ENCODE measurements at regions not wholly inside any gene's neighbourhood (a gene's known extent, or its start where the extent isn't known, plus 50 kb on each side); places are given as distances from the start of the nearest gene placed in this dataset.
"Not testable (repeated sequence)": the region's sequence is repeated elsewhere in the genome, so short reads cannot be mapped to it uniquely, and the experiment has no call there.

DNA sequence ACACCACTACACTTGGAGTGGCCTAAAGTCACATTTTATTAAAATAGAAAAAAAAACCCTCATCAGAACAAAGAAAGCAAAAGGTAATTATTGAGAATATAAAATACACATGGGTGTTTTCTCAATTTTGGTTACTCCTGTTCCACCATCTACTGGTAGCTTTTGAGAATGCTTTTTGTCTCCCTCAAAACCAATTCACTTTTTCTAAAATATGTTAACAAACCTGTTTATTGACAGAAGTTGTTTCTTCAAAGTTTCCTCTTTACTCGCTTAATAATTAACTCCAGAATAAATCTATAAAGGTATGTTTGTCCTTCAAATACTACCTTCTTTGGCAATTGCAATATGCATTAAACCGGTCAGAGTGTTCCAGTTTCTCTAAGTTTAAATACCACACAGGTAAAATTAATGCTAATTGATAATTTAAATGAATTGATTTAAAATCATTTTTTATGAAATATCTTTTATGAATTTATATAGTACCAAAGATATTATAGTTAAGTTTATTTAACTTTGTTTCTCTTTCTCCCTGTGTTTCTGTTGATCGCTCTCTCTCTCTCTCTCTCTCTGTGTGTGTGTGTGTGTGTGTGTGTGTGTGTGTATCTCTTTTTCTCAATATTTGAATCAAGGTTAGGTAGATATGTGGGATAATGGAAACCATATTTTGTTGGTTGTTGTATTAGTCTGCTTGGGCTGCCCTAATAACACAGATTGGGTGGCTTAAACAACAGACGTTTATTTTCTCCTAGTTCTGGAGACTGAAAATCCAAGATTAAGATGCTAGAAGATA, 487.4 kb downstream of the PRDM9 start:
- DNase-seq (ENCODE audit: low spot score in 2 of 2), result no peak
- H3K4me3 Mint-ChIP-seq, result no peak overlapping the region
- H3K36me3 Mint-ChIP-seq, result no peaks in the 10 kb centered on the region
- ATAC-seq, result no peak
- no peaks in the 10 kb centered on the region for H3K4me1 Mint-ChIP-seq
- no peak overlapping the region for H3K27ac Mint-ChIP-seq
- peaks cover 8% of the 10 kb centered on the region for H3K9me3 Mint-ChIP-seq

DNA sequence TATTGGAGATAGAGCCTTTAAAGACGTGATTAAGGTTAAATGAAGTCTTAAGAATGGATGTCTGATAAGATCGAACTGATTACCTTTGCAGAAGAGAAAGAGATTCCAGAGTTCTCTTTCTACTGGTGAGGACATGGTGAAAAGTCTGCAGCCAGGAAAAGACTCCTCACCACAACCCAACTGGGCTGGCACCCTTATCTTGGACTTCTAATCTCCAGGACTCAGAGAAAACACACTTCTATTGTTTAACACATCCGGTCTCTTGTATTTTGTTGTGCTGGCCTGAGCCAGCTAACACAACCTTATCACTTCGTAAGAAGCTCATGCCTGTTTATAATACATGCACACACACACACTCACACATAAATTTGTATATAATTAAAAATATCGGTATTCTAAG, 489.1 kb downstream of the PRDM9 start:
- Mint-ChIP-seq H3K36me3 (no peaks in the 10 kb centered on the region), H3K4me3 (no peak overlapping the region), H3K9me3 (peaks cover 11% of the 10 kb centered on the region), H3K4me1 (no peaks in the 10 kb centered on the region), H3K27ac (no peak overlapping the region)
- DNase-seq (ENCODE audit: low spot score in 2 of 2) (no peak), ATAC-seq (no peak)

DNA sequence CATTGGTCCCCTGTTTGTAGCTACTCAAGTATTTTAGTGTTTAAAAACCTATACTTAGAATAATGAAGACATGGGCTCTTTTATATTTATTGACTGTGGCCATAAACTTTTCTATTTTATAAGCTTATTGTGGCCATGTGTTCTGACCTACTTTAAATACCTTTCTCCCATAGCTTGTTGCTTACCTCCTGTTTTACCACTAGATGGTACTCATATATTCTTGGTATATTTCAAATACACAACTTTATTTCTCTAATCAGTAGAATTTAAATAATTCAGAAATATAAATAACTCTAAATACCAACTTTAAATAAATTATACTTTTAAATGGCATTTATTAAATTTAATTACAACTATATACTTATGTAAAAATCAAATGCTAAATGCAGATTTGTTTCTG, 498.0 kb downstream of the PRDM9 start:
- DNase-seq (ENCODE audit: low spot score in 2 of 2), result no peak
- Mint-ChIP-seq H3K9me3 (peaks cover 17% of the 10 kb centered on the region), H3K4me3 (no peak overlapping the region), H3K27ac (no peak overlapping the region), H3K36me3 (no peaks in the 10 kb centered on the region), H3K4me1 (no peaks in the 10 kb centered on the region)
- ATAC-seq, result no peak

DNA sequence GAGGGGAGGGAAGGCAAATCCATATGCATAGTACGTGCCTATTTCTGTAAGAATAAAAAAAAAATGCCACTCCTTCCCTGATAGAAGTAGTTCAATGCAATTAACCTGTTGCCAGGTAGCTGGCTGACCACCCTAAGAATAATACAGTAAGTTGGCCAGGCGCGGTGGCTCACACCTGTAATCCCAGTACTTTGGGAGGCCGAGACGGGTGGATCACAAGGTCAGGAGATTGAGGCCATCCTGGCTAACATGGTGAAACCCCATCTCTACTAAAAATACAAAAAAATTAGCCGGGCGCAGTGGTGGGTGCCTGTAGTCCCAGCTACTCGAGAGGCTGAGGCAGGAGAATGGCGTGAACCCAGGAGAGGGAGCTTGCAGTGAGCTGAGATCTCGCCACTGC, 510.3 kb downstream of the PRDM9 start:
- H3K27ac Mint-ChIP-seq; H3K36me3 Mint-ChIP-seq; H3K9me3 Mint-ChIP-seq; H3K4me3 Mint-ChIP-seq; ATAC-seq; DNase-seq (ENCODE audit: low spot score in 2 of 2); H3K4me1 Mint-ChIP-seq: not testable (repeated sequence)

DNA sequence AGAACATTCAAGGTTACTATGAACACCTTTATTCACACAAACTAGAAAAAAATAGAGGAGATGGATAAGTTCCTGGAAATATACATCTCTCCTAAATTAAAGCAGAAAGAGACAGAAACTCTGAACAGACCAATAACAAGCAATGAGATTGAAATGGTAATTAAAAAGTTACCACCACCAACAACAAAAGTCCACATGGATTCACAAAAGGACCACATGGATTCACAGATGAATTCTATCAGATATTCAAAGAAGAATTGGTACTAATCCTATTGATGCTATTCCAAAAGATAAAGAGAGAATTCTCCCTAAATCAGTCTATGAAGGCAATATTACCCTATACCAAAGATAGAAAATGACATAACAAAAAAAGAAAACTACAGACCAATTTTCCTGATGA, 518.9 kb downstream of the PRDM9 start:
- Mint-ChIP-seq H3K4me3 (no peak overlapping the region), H3K27ac (no peak overlapping the region), H3K36me3 (no peaks in the 10 kb centered on the region), H3K9me3 (peaks cover 26% of the 10 kb centered on the region), H3K4me1 (no peaks in the 10 kb centered on the region)
- DNase-seq (ENCODE audit: low spot score in 2 of 2) (no peak), ATAC-seq (no peak)

DNA sequence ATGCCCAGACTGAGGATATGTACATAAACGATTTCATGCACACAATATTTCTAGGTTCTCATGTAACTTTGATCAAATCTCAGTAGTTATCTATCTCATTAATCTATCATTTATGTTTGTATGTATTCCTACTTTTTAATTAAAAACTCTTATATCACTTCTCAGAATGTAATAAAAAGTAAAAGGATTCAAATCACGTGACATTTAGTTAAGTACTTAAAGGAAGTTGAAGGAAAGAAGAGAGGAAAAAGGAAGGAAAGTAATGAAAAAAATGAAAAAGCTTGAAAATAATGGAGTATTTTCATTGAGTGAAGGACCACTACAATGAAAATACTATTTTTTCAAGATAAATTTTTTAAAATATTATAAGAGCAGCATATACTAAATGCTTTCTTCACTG, 535.3 kb downstream of the PRDM9 start:
- no peaks in the 10 kb centered on the region for H3K36me3 Mint-ChIP-seq
- no peaks in the 10 kb centered on the region for H3K4me1 Mint-ChIP-seq
- H3K9me3 Mint-ChIP-seq, result peaks cover 10% of the 10 kb centered on the region
- ATAC-seq, result no peak
- H3K4me3 Mint-ChIP-seq, result no peak overlapping the region
- H3K27ac Mint-ChIP-seq, result no peak overlapping the region
- no peak for DNase-seq (ENCODE audit: low spot score in 2 of 2)

DNA sequence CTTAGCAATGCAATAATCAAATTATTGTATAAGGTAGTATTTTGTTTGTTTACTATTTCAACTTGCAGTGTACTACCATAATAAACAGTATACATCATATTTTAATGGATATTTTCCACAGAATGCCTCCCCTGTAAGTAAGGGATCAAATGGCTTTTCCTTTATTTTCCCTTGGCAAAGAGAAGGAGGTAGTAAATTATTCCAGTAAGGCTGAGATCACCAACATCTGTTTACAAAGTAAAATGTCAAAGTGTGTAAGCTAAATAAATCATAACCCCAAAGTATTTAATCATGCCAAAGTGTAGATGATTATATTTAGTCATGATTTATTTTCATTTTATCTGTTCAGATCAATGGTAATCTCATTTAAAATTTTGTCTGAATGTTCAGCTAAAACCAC, 537.6 kb downstream of the PRDM9 start:
- Mint-ChIP-seq H3K9me3 (peaks cover 10% of the 10 kb centered on the region), H3K27ac (no peak overlapping the region), H3K36me3 (no peaks in the 10 kb centered on the region), H3K4me1 (no peaks in the 10 kb centered on the region), H3K4me3 (no peak overlapping the region)
- ATAC-seq, result no peak
- no peak for DNase-seq (ENCODE audit: low spot score in 2 of 2)

DNA sequence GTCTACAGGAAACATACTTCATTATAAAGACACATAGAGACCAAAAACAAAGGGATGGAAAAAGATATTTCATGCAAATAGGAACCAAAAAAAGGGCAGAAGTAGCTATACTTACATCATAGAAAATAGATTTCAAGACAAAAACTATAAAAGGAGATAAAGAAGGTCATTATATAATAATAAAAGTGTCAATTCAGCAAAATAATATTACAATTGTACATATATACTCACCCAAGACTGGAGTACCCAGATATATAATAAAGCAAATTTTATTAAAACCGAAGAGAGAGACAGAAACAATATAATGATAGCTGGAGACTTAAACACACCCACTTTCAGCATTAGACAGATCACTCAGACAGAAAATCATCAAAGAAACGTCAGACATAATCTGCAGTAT, 546.3 kb downstream of the PRDM9 start:
- Mint-ChIP-seq H3K27ac (no peak overlapping the region), H3K4me1 (no peaks in the 10 kb centered on the region), H3K4me3 (no peak overlapping the region), H3K9me3 (peaks cover 24% of the 10 kb centered on the region), H3K36me3 (no peaks in the 10 kb centered on the region)
- DNase-seq (ENCODE audit: low spot score in 2 of 2), result no peak
- no peak for ATAC-seq

DNA sequence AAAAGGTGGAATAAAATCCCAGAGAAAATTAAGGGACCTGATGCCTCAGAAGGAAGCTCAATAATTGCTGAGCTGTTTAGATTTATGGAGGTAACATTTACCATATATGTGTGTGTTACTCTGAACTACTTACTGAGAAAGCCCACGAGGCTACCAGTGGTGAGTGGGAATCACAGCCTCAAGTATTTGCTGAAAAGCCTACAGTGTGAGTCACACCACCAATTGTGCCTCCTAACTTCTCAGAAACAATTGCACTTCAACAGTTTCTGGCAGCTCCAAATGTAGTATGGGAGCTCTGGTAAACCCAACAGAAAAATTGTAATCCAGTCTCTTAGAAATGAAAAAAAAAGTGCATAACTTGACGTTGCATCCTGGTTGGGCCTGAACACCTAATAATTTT, 551.6 kb downstream of the PRDM9 start:
- Mint-ChIP-seq H3K9me3 (peaks cover 15% of the 10 kb centered on the region), H3K4me3 (no peak overlapping the region), H3K4me1 (no peaks in the 10 kb centered on the region), H3K27ac (no peak overlapping the region), H3K36me3 (no peaks in the 10 kb centered on the region)
- DNase-seq (ENCODE audit: low spot score in 2 of 2) (no peak), ATAC-seq (no peak)

DNA sequence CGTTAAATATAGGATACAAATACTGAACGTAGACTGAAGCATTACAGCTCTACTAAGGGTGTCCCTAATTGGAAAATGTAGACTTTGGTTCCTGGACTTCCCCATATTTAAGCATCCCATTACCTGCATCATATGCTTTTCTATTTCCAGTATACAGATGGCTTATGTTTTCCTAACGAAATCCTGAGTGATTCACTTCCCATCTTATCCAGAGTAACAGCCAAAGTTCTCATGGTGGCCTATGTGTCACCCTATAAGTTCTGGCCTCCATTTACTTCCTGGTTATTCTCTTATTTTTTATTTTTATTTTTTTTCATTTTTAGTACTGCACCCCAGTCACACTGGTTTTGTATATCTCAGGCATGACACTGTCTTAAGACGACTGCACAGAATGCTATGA, 552.3 kb downstream of the PRDM9 start:
- no peak for ATAC-seq
- no peak overlapping the region for H3K27ac Mint-ChIP-seq
- H3K4me1 Mint-ChIP-seq, result no peaks in the 10 kb centered on the region
- no peak for DNase-seq (ENCODE audit: low spot score in 2 of 2)
- H3K9me3 Mint-ChIP-seq, result peaks cover 18% of the 10 kb centered on the region
- no peak overlapping the region for H3K4me3 Mint-ChIP-seq
- no peaks in the 10 kb centered on the region for H3K36me3 Mint-ChIP-seq

DNA sequence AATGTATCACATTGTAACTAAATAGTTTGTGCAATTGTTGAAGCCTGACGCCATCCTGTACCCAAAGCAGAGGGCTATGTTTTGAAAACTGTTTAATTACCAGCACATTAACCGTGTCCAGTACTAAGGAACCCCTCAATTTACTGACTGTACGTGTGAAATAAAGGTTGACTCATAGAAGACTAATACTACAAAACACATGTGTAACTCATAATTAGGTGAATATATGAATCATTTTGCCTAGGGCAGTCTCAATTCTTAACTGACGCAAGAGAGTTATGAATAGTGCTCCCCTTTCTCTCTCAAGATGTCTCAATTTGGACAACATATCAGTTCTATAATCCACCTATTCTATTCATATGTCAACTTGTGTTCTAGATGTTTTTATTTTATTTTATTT, 558.4 kb downstream of the PRDM9 start:
- H3K36me3 Mint-ChIP-seq, result no peaks in the 10 kb centered on the region
- H3K27ac Mint-ChIP-seq, result no peak overlapping the region
- DNase-seq (ENCODE audit: low spot score in 2 of 2), result no peak
- peaks cover 28% of the 10 kb centered on the region for H3K9me3 Mint-ChIP-seq
- no peak overlapping the region for H3K4me3 Mint-ChIP-seq
- no peak for ATAC-seq
- no peaks in the 10 kb centered on the region for H3K4me1 Mint-ChIP-seq

DNA sequence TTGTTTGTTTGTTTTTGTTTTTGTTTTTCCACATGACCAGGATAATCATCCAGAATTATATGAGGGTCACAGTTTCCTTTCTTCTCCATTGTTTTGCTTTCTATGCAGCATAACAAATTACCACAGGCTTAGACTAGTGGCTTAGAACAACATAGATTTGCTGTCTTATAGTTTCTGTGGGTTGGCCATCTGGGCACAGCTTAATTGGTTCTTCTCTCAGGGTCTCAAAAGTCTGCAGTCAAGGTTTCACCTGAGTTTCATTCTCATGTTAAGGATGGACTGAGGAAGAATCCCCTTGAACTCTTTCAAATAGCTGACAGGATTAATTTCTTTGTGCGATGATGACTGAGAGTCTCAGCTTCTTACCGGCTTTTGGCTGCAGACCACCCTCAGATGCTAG, 559.8 kb downstream of the PRDM9 start:
- DNase-seq (ENCODE audit: low spot score in 2 of 2) (no peak), ATAC-seq (no peak)
- H3K36me3 Mint-ChIP-seq, result no peaks in the 10 kb centered on the region
- H3K27ac Mint-ChIP-seq, result no peak overlapping the region
- no peak overlapping the region for H3K4me3 Mint-ChIP-seq
- peaks cover 23% of the 10 kb centered on the region for H3K9me3 Mint-ChIP-seq
- H3K4me1 Mint-ChIP-seq, result no peaks in the 10 kb centered on the region

DNA sequence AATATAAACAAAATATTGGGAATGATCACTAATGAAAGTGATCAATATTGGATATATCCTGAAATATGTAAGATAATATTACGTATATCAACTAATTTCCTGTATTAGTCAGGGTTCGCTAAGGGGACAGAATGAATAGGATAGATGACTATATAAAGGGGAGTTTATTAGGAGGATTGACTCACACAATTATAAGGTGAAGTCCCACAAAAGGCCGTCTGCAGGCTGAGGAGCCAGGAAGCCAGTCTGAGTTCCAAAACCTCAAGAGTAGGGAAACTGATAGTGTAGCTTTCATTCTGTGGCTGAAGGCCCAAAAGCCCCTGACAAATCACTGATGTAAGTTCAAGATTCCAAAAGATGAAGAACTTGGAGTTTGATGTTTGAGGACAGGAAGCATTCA, 561.1 kb downstream of the PRDM9 start:
- DNase-seq (ENCODE audit: low spot score in 2 of 2) (no peak), ATAC-seq (no peak)
- no peak overlapping the region for H3K27ac Mint-ChIP-seq
- H3K4me3 Mint-ChIP-seq, result no peak overlapping the region
- peaks cover 25% of the 10 kb centered on the region for H3K9me3 Mint-ChIP-seq
- no peaks in the 10 kb centered on the region for H3K4me1 Mint-ChIP-seq
- H3K36me3 Mint-ChIP-seq, result no peaks in the 10 kb centered on the region

DNA sequence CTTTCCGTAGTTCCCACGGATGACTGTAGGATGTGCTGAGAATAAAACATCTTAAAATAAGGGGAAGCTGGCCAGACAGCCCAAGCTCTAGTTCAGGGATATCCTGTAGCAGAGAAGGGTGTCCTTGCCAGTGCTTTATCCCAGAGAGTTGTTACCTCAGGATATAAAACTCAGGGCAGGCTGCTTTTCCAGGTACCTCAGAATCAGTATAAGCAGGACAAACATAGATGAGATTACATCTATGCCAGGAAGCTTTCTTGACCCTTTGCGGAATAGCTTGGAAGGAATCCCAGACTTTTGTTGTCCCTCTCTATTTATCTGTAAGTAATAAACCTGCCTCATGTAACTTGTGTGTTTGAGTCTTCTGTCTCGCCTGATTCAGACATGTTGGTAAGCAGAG, 565.7 kb downstream of the PRDM9 start:
- ATAC-seq, result no peak
- Mint-ChIP-seq H3K9me3 (peaks cover 22% of the 10 kb centered on the region), H3K36me3 (no peaks in the 10 kb centered on the region), H3K4me1 (no peaks in the 10 kb centered on the region), H3K27ac (no peak overlapping the region), H3K4me3 (no peak overlapping the region)
- no peak for DNase-seq (ENCODE audit: low spot score in 2 of 2)

DNA sequence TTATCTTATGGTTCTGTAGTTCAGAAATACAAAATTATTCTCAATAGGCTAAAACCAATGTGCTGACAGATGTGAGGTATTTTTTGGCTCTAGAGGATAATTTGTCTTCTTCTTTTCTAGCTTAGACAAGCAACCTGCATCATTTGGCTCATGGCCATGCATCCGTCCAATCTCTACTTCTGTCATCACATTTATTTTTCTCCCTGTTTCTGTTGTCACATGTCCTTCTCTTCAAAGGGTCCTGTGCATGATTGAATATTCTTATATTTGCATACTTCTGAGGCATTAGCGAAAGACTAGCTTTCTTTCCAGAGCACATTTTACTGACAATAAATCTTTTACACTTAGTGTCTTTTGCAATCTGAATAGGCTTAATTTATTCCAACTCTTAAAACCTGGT, 564.7 kb downstream of the CDH10 start:
- Mint-ChIP-seq H3K27ac (no peak overlapping the region), H3K4me3 (no peak overlapping the region), H3K36me3 (no peaks in the 10 kb centered on the region), H3K9me3 (peaks cover 13% of the 10 kb centered on the region), H3K4me1 (no peaks in the 10 kb centered on the region)
- no peak for ATAC-seq
- no peak for DNase-seq (ENCODE audit: low spot score in 2 of 2)

DNA sequence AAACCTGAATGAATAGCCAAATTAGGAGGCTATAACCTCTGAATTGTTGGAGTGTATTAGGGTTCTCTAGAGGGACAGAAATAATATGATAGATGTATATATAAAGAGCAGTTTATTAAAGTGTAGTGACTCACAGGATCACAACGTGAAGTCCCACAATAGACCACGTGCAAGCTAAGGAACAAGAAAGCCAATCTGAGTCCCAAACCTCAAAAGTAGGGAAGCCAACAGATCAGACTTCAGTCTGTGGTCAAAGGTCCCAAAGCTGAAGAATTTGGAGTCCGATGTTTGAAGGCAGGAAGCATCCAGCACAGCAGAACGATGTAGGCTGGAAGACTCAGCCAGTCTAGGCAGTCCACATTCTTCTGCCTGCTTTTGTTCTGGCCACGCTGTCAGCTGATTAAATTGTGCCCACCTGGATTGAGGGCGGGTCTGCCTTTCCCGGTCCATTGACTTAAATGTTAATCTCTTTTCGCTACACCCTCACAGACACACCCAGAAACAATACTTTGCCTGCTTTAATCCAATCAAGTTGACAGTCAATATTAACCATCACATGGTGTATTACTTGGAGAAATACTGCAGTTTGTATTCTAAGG, 550.6 kb downstream of the CDH10 start:
- DNase-seq (ENCODE audit: low spot score in 2 of 2), result no peak
- no peak for ATAC-seq
- Mint-ChIP-seq H3K4me3 (no peak overlapping the region), H3K4me1 (no peaks in the 10 kb centered on the region), H3K9me3 (peaks cover 22% of the 10 kb centered on the region), H3K36me3 (no peaks in the 10 kb centered on the region), H3K27ac (no peak overlapping the region)

All from stimulated activated effector memory CD8-positive, alpha-beta T cell treated with anti-CD3 and anti-CD28 coated beads, Interleukin-12 subunit alpha, Interleukin-12 subunit beta, amount 100 ng/mL, for 72 hours (primary cell).